BLaER1 (cell line): ENCODE measurements at regions not wholly inside any gene's neighbourhood (a gene's known extent, or its start where the extent isn't known, plus 50 kb on each side); places are given as distances from the start of the nearest gene placed in this dataset.
A peak's percentile ranks its signal among the peaks of the same experiment; 100 is the strongest.
"Not testable (repeated sequence)": the region's sequence is repeated elsewhere in the genome, so short reads cannot be mapped to it uniquely, and the experiment has no call there.

ENCODE experiments used
- H3K27ac ChIP-seq: shearing (Covaris generic); formaldehyde crosslinking; 2 replicates; pipeline ENCODE4 v1.8.1; 2022
- H3K27me3 ChIP-seq: shearing (Covaris generic); formaldehyde crosslinking; 2 replicates; pipeline ENCODE4 v1.8.1; 2022
- H3K36me3 ChIP-seq: shearing (Covaris generic); formaldehyde crosslinking; 2 replicates; pipeline ENCODE4 v1.8.1; 2022
- H3K4me1 ChIP-seq: shearing (Covaris generic); formaldehyde crosslinking; 2 replicates; pipeline ENCODE4 v1.8.1; 2022
- H3K4me2 ChIP-seq: shearing (Covaris generic); formaldehyde crosslinking; 2 replicates; pipeline ENCODE4 v1.8.1; 2022
- H3K4me3 ChIP-seq: shearing (Covaris generic); formaldehyde crosslinking; 2 replicates; pipeline ENCODE4 v1.8.1; 2022
- H3K9ac ChIP-seq: shearing (Covaris generic); formaldehyde crosslinking; 2 replicates; pipeline ENCODE4 v1.8.1; 2022
- H3K9me3 ChIP-seq: shearing (Covaris generic); formaldehyde crosslinking; 2 replicates; pipeline ENCODE4 v1.8.1; 2022
- H4K20me1 ChIP-seq: shearing (Covaris generic); formaldehyde crosslinking; 2 replicates; pipeline ENCODE4 v1.8.1; 2022
- Cebpa-rat ChIP-seq: shearing (Covaris generic); IDR thresholded peaks from 2 replicates; pipeline ENCODE4 v1.8.1; 2022

GRCh38 chr3:76300746-76301145 is 515.4 kb upstream of the ZNF717 start:
- no peaks in the 10 kb centered on the region for H3K27me3 ChIP-seq
- H3K36me3 ChIP-seq = no peaks in the 10 kb centered on the region
- no peak overlapping the region for H3K4me3 ChIP-seq
- no peak for TF ChIP-seq Cebpa-rat
- H3K4me1 ChIP-seq = peaks cover 9% of the 10 kb centered on the region; the same call in 1 of the 2 replicates
- H3K4me2 ChIP-seq = no peak overlapping the region
- no peak overlapping the region for H3K27ac ChIP-seq
- no peaks in the 10 kb centered on the region for H4K20me1 ChIP-seq
- no peak overlapping the region for H3K9ac ChIP-seq
- H3K9me3 ChIP-seq = peaks cover 31% of the 10 kb centered on the region

- Histone ChIP-seq H4K20me1 (no peaks in the 10 kb centered on the region), H3K36me3 (no peaks in the 10 kb centered on the region), H3K9me3 (peaks cover 22% of the 10 kb centered on the region; the same call in 1 of the 2 replicates), H3K4me2 (no peak overlapping the region), H3K27ac (no peak overlapping the region), H3K9ac (no peak overlapping the region), H3K4me3 (no peak overlapping the region), H3K4me1 (no peaks in the 10 kb centered on the region), H3K27me3 (no peaks in the 10 kb centered on the region)
- no peak for TF ChIP-seq Cebpa-rat
Observed at GRCh38 chr3:76307556-76307955, 522.2 kb upstream of the ZNF717 start.

GRCh38 chr3:76308541-76308940 is 523.2 kb upstream of the ZNF717 start:
- Histone ChIP-seq H3K4me2 (no peak overlapping the region), H3K4me3 (no peak overlapping the region), H4K20me1 (no peaks in the 10 kb centered on the region), H3K4me1 (no peaks in the 10 kb centered on the region), H3K9me3 (peaks cover 18% of the 10 kb centered on the region; the same call in 1 of the 2 replicates), H3K27ac (no peak overlapping the region), H3K36me3 (no peaks in the 10 kb centered on the region), H3K27me3 (no peaks in the 10 kb centered on the region), H3K9ac (no peak overlapping the region)
- no peak for TF ChIP-seq Cebpa-rat

- no peaks in the 10 kb centered on the region for H3K36me3 ChIP-seq
- H4K20me1 ChIP-seq = no peaks in the 10 kb centered on the region
- H3K9ac ChIP-seq = no peak overlapping the region
- TF ChIP-seq Cebpa-rat = no peak
- no peak overlapping the region for H3K4me2 ChIP-seq
- peaks cover 18% of the 10 kb centered on the region; the same call in 1 of the 2 replicates for H3K9me3 ChIP-seq
- H3K27me3 ChIP-seq = no peaks in the 10 kb centered on the region
- H3K4me1 ChIP-seq = no peaks in the 10 kb centered on the region
- H3K4me3 ChIP-seq = no peak overlapping the region
- no peak overlapping the region for H3K27ac ChIP-seq
Observed at GRCh38 chr3:76310089-76310488, 524.7 kb upstream of the ZNF717 start.

- no peak for TF ChIP-seq Cebpa-rat
- Histone ChIP-seq H3K9me3 (peaks cover 18% of the 10 kb centered on the region), H3K4me2 (no peak overlapping the region), H4K20me1 (no peaks in the 10 kb centered on the region), H3K36me3 (no peaks in the 10 kb centered on the region), H3K27ac (peak overlapping the region; percentile 1; the same call in 1 of the 2 replicates), H3K9ac (no peak overlapping the region), H3K27me3 (no peaks in the 10 kb centered on the region), H3K4me1 (no peaks in the 10 kb centered on the region), H3K4me3 (peak overlapping the region; percentile 51)
Observed at GRCh38 chr3:76310667-76311066, 525.3 kb upstream of the ZNF717 start.

- Histone ChIP-seq H3K4me1 (no peaks in the 10 kb centered on the region), H3K9ac (no peak overlapping the region; the same call in 1 of the 2 replicates), H3K4me2 (no peak overlapping the region), H3K27me3 (no peaks in the 10 kb centered on the region), H3K4me3 (peak overlapping the region; percentile 51; the same call in 1 of the 2 replicates), H3K9me3 (peaks cover 27% of the 10 kb centered on the region), H3K27ac (0 out of 2 replicates have a peak overlapping the region, but pooled peaks have one; percentile 2), H4K20me1 (no peaks in the 10 kb centered on the region), H3K36me3 (no peaks in the 10 kb centered on the region)
- TF ChIP-seq Cebpa-rat = no peak
Observed at GRCh38 chr3:76311941-76312340, 526.6 kb upstream of the ZNF717 start.

GRCh38 chr3:76315906-76316305 is 530.6 kb upstream of the ZNF717 start:
- H3K36me3 ChIP-seq, H3K4me3 ChIP-seq, H4K20me1 ChIP-seq, H3K4me2 ChIP-seq, H3K27me3 ChIP-seq, H3K9ac ChIP-seq, H3K27ac ChIP-seq, H3K4me1 ChIP-seq: not testable (repeated sequence)
- peaks cover 27% of the 10 kb centered on the region for H3K9me3 ChIP-seq

GRCh38 chr3:76321614-76322013 is 536.3 kb upstream of the ZNF717 start:
- H3K9ac ChIP-seq = no peak overlapping the region
- peaks cover 17% of the 10 kb centered on the region for H3K9me3 ChIP-seq
- H3K36me3 ChIP-seq = no peaks in the 10 kb centered on the region
- H3K27ac ChIP-seq = no peak overlapping the region
- TF ChIP-seq Cebpa-rat = no peak
- no peaks in the 10 kb centered on the region for H3K27me3 ChIP-seq
- H4K20me1 ChIP-seq = no peaks in the 10 kb centered on the region
- peaks cover 10% of the 10 kb centered on the region for H3K4me1 ChIP-seq
- no peak overlapping the region for H3K4me2 ChIP-seq
- H3K4me3 ChIP-seq = no peak overlapping the region

GRCh38 chr3:76324101-76324500 is 538.8 kb upstream of the ZNF717 start:
- TF ChIP-seq Cebpa-rat = no peak
- Histone ChIP-seq H3K36me3 (no peaks in the 10 kb centered on the region), H3K4me3 (no peak overlapping the region), H3K9me3 (peaks cover 19% of the 10 kb centered on the region), H3K9ac (no peak overlapping the region), H3K4me1 (peaks cover 10% of the 10 kb centered on the region), H3K27me3 (no peaks in the 10 kb centered on the region), H3K4me2 (peak overlapping the region; percentile 27), H4K20me1 (no peaks in the 10 kb centered on the region), H3K27ac (no peak overlapping the region)

- no peak overlapping the region for H3K27ac ChIP-seq
- H4K20me1 ChIP-seq = no peaks in the 10 kb centered on the region
- H3K9ac ChIP-seq = no peak overlapping the region
- H3K4me2 ChIP-seq = no peak overlapping the region
- H3K4me3 ChIP-seq = no peak overlapping the region
- no peaks in the 10 kb centered on the region for H3K4me1 ChIP-seq
- H3K36me3 ChIP-seq = peaks cover 5% of the 10 kb centered on the region; the same call in 1 of the 2 replicates
- H3K27me3 ChIP-seq = no peaks in the 10 kb centered on the region
- H3K9me3 ChIP-seq = peaks cover 30% of the 10 kb centered on the region
- no peak for TF ChIP-seq Cebpa-rat
Observed at GRCh38 chr3:76345878-76346277, 560.5 kb upstream of the ZNF717 start.

- Histone ChIP-seq H3K4me3 (no peak overlapping the region), H3K4me1 (peaks cover 3% of the 10 kb centered on the region; the same call in 1 of the 2 replicates), H3K9ac (no peak overlapping the region), H3K36me3 (peaks cover 5% of the 10 kb centered on the region; the same call in 1 of the 2 replicates), H4K20me1 (no peaks in the 10 kb centered on the region), H3K4me2 (no peak overlapping the region), H3K27me3 (no peaks in the 10 kb centered on the region), H3K9me3 (peaks cover 30% of the 10 kb centered on the region), H3K27ac (no peak overlapping the region)
- TF ChIP-seq Cebpa-rat = no peak
Observed at GRCh38 chr3:76346690-76347089, 561.3 kb upstream of the ZNF717 start.
